SKM-1 treated with dmso at 0.1 percent for 144 hours (cell line): ENCODE measurements at regions not wholly inside any gene's neighbourhood (a gene's known extent, or its start where the extent isn't known, plus 50 kb on each side); places are given as distances from the start of the nearest gene placed in this dataset.
A peak's percentile ranks its signal among the peaks of the same experiment; 100 is the strongest.
"Not testable (repeated sequence)": the region's sequence is repeated elsewhere in the genome, so short reads cannot be mapped to it uniquely, and the experiment has no call there.

ENCODE experiments used
- DNase-seq: peaks from one replicate; lab custom pipeline; 2025; ENCODE audit not compliant: unreplicated experiment; lab: John Stamatoyannopoulos, UW

DNA sequence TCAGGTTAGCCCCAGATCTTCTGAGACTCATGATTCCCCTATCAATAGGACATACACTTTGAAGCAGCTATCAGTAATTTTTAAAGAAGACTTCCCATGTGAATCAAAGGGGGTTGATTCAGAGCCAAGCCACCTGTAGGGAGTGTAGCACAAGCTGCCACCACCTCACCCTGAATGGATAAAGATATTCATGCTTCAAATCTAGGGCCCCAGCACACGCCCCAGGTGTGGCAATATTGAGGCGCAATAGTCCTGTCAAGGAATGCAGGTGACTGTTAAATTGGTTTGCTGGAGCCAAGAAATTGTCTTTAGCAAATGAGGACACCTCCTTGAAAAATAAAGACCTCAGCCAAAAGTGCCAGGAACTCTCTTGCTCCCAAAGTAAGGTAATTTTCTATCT lies 404.4 kb downstream of the MAFB start:
- no peak for DNase-seq

DNA sequence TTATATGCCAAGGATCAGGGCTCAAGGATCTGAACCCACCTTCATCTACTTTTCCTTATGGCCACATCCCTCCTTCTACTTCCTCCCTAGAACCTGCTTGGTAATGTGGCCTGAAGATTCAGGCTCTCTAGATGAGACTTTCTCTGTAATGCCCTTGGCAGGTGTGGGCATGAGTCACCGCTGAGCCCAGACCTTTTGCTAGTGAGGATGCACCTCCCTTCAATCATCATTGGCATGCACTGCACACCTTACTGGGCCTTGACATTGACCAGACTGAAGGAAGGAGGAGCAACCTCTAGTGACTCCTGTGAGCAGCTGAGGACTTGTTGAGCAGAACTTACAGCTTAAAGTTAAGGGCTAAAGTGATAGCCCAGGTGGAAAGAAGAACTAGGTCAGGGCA lies 405.3 kb downstream of the MAFB start:
- DNase-seq = no peak

DNA sequence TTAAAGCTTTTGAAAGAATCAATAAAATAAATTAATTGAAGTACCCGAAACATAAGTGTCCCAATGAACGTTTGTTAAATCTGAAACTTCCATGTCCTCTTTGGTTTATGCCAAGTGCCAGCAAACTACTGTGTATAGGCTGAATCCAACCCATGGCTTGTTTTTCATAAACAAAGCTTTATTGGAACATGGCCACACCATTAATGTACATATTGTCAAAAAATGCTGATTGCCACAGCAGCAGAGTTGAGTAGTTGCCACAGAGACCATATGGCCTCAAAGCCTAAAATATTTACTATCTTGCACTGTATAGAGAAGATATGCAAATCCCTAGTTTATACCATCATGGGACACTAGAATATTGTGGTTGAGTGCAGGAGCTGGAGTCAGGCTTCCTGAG lies 406.1 kb downstream of the MAFB start:
- DNase-seq = no peak

DNA sequence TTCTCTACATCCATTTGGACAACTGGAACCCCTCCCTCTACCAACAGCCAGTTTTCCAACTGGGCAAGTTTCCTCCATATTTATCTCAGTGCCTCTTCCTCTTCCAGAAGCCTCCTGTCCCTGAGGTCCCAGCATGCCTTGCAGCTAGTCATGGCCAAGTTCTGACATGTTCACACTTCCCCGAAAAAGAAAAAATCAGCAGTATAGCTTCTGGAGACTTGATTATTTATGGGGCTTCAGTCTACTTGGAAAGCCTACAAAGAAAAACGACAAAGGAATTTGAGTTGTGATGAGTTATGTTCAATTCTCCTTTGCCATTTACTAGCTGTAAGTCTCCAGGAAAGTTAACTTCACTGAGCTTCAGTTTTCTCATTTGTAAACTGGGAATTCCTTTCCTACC lies 406.5 kb downstream of the MAFB start:
- no peak for DNase-seq

DNA sequence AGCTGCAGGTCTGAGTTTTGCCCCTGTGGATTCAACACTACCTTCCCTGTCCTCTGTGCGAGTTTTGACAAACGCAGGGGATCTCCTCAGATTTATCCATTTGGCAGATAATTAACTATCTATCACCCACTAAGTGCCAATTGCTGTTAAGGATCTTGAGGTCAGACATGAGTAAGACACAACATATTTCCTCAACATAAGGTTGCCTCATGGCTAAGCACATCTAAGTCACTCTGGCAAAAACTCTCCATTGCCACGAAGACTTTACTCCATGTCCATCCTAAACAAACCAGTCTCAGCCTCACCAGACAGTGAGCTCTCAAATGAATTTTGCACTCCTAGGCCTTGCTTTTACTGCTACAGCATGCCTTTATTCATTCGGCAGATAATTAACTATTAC lies 408.4 kb downstream of the MAFB start:
- DNase-seq = no peak

DNA sequence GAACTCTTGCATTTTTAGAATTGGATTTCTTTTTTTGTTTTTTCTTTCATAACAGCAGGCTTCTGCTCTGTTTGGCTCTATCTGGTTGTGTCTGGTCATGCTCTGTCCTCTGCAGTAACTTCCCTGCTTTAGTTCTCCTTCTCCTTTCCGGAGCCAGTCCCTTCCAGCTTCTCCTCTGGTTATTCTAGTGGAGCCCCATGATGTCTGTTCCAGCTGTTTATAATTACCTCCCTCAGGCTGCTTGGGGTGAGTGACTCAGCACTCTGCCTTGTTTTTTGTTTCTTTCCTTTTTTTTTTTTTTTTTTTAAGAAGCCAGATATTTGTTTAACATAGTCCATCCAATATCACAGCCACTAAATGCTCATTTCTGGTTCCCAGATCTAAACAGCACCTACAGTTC lies 409.6 kb downstream of the MAFB start:
- peak; percentile 54 for DNase-seq

DNA sequence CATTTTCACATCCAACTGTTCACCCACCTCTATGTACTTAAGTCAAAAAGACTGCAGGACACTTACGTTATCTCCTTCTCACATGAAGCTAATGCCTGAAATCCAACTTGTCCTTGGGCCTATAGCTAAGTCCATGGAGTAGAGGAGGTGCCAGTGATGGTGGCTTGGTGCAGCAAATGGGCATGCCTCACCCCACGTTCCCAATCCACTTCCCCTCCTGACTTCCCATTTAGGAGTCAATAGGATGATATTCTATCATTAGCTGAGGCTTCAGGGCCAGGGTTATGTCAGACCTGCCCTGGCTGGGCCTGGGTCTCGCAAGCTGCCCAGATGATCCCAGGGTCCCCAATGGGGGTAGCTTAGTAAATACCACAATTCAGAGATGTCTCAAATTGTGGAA lies 410.4 kb downstream of the MAFB start:
- DNase-seq = no peak

DNA sequence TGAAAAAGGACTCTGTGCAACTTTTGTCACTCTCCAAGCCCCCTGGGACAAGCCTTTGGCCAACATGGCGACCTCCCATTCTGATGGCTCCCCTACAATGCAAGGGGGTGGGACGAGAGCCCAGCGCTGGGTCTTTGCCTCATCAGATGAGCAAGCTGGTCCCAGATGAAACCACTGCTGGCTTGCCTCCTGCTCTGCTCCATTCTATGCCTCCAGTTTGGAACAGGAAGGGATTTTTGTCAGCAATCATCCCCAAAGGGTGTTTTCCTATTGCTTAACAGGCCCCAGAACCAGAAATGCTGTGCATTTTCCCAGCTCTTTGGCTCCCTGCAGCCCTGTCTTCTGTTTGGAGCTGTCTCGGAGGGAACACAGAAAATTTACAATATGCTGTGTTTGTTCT lies 412.7 kb downstream of the MAFB start:
- no peak for DNase-seq

DNA sequence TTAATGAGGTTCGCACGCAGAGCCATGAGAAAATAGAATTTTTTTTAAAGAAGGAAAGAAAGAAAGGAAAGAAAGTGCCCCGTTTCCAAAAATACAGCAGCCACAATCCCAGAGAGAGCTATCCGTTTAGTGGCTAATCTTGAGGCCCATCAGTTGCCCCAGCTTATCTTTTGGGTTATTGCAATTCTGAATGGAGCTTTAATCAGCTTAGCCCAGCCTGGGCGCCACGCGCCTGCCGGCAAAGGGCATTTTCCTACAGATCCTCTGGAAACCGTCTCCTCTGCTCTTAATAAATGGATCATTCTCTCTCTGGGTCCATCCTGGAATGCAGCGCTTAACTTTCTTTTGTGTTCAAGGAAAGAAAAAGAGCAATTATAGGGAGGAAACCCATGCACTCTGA lies 413.3 kb downstream of the MAFB start:
- DNase-seq = no peak

DNA sequence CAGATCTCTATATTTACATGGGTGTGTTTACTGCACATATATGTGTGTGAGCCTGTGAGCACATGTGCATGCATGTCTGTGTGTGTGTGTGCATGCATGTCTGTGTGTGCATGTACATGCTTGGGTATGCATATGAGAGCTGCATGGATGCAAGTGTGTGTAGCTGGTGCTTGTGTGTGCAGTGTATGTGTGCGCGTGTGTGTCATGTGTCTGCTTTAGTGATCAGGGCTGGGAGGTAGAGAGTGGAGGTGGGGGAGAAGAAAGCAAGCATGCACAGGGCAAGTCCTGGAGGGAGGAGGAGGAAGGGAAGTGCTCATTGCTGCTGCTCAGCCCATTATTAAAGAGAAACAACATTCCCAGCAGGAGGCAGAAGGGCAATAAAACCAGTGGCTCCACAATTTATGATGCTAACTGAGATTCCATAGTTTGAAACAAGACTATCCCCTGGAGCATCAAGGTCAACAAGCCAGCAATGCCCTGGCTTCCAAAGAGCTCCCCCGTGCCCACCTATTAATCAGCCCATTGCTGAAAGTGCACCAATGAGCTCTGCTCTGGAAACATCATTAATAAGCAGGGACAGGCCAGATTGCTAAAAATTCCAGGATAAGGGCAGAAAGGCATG lies 414.0 kb downstream of the MAFB start:
- DNase-seq = no peak

DNA sequence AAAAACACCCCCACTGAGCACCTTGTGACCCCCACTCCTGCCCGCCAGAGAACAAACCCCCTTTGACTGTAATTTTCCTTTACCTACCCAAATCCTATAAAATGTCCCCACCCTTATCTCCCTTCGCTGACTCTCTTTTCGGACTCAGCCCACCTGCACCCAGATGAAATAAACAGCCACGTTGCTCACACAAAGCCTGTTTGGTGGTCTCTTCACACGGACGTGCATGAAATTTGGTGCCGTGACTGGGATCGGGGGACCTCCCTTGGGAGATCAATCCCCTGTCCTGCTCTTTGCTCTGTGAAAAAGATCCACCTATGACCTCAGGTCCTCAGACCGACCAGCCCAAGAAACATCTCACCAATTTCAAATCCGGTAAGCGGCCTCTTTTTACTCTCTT lies 419.8 kb downstream of the MAFB start:
- not testable (repeated sequence) for DNase-seq

DNA sequence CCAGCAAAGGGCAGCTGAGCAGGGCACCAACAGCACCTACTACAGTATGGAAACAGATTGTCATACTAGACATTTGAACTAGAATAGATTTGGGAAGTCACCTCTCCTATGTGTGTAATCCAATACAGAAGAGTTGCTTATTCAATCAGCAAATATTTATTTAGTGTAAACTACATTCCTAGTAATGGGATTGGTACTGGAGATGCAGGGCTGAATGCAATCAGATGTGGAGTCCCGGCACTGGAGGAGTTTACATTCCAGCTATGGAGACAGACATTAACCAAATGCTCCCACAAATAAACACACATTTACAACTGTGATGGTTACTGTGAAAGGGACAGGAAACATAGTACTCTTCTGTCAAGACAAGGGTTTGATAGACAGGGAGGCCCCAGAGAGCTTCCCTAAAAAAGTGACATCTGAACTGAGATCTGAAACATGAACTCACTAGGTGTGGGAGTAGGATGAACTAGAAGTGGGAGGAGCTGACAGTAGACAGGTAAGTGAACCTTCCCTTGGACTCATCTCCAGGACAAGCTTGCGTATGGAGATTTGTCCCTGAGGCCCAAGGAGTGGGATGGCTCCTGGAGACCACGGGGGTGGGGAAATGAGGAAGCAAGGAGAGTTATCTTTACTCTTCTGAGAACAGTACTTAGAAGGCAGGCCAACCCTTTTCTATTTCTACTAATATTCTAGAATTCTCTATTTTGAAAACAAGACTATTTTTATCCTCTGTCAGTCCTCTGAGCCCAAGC lies 420.5 kb downstream of the MAFB start:
- DNase-seq = no peak

DNA sequence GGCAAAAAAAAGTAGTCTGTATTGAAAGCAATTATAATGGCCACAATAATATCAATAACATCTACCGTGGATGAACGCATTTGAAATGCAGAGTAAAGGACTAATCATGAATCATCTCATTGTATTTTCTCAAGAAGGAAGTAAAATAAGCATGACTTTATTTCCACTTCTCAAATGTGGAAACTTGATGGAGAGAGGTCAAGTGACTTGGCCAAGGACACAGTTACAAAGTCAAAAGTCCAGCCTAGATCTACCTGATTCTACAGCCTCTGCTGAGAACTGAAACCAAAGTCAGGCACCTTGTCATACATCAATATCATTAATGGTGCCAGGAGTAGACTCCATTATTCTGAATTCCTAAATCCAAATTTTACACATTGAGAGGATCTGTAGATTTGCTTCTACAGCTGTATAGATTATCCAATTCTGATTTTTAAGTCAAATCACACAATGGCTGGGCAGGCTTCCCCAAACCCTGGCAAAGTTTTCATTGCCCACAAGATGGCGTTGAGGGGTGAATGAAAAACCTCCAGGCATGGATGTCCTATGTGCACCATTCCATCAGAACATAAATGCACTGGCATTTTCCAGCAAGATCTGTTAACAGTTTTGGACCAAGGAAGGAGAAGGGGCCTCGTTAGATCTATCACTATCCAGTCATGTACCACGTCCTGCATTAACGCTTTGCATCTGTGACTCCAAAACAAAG lies 423.1 kb downstream of the MAFB start:
- no peak for DNase-seq

DNA sequence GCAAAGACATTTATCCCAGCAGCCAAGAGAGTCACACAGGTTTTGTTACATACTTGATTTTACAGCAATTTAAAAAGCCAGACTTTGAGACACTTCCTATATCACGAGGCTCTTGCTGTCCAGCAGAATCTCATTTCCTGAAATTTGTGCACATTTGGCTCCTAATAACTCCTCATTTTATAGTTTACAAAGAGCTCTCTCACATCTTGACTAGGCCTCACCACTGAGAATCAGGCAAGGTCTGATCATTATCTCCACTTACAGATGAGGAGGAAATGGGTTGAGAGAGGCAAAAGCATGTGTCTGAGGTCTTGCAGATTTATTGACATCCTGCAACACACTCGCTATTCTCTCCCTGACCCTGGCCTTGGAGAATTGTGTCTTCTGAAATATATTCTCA lies 426.8 kb downstream of the MAFB start:
- DNase-seq = no peak

DNA sequence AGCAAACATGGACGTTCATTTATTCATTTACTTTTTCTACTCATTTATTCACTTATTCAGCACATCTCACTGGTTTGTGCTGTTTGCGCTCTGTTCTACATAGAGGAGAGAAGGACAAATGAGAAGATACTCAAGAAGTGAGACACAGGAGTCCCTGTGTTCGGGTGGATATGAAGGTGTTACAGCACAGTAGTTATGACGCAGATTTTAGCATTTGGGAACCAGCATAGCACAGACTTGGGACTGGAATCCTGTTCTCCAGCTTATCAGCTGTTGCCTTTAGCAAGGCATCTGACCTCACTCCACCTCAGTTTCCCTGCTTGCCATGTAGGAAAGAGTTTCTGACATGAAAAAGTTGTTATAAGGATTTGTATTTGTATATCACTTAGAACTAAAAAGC lies 430.1 kb downstream of the MAFB start:
- no peak for DNase-seq

DNA sequence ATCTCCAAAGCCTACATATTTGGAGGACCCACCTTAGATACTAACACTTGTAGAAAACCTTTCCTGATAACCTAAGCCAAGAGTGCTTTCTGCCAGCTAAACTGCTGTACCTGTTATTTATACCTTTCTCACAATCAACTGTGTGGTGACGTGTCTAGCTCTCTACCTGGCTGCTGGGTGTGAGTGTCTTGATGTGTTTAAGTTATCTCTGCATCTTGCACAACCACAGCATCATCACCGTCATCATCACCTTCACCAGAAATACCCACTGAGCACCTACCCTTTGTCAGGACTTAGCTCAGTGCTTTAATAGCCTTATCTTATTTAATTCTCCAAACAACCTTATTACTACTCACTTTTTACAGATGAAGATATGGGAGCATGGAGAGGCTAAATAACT lies 431.3 kb downstream of the MAFB start:
- DNase-seq = no peak

DNA sequence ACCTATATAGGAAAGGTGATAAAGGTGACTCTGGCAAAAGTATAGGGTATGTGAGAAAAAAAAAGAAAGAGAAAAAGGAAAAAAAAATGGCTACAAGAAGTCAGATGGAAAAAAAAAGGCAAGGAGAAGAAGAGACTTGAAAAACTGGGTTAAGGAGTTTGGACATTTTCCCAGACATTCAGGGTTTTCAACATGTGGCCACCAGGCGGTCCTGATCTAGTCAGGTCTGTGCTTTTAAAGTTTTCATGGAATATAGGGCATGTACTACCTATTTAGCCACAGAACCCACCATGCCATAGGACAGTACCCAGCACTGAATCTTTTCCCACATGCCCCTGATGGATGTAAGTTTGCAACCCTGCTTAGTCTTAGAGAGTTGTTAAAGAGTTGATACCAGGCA lies 433.7 kb downstream of the MAFB start:
- no peak for DNase-seq

DNA sequence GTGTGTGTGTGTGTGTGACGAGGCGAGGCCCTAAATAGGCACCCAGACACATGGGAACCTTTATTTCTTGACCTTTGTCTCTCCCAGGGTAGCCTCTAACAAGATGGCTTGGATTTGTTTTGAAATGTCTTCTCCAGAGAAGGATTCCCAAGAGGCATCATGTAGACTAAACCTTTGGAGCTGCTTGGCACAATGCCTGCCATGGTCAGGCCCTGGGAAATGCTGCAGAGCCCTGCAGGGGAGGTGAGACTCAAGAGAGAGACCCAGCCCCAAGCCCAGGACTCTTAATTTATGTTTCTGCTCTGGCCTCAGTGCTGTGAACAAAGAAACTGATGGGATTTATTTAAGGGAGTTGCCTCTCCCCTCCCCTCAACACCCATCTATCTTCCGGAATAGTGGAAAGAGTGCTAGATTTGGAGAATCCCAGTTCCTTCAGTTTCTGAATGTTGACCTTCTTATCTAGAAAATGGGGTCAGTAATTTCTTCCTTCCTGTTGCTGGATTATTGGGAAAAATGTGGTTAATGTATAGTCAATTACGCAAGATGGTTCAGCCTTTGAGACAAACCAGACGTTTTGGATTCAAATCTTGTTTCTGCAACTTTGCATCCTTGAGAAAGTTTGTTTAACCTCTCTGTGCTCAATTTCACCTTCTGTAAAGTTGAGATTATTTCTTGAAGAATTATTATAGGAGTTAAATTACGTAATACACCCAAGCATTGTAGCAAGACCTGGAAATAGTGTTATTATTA lies 434.8 kb downstream of the MAFB start:
- no peak for DNase-seq

DNA sequence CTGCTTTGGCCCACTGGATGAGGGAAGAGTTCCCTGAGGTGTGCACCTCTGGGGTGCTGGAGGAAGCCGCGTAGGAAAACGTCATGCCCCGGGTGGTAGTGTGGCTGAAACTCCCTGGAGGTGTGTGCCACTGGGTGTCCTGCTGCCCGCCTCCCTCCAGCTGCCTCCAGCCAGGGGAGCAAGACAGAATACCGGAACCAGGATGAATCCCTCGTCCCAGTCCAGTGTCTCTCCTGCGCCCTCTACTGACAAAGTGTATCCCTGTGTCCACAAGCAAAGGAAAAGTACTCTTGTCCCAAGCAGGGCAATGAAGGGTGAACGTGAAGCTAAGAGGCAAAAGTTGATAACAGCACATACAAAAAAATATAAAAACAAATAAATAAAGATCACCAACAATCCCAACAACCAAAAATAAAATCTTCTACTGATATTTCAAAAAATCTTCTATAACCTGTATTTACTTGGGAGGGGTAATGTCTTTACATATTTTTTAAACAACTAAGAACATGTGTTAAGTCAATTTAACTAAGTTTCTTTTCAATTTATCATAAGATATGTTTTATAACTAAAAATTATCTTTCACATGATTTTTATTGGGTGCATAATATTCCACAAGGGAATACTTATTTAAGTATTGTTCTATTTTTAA lies 437.6 kb downstream of the MAFB start:
- no peak for DNase-seq

DNA sequence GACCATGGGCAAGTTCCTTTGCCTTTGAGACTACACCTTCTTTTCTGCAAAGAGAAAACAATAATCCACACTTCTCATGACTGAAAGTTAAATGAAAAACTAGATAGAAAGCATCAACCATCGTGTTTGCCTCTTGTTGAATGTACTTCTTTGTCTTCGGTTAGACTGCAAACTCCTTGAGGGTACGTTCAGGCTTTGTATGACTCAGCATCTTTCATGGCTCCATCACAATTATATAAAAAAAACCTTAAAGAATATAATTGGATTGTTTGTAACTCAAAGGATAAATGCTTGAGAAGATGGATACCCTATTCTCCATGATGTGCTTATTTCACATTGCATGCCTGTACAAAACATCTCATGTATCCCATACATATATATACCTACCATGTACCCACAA lies 439.2 kb downstream of the MAFB start:
- DNase-seq = no peak

DNA sequence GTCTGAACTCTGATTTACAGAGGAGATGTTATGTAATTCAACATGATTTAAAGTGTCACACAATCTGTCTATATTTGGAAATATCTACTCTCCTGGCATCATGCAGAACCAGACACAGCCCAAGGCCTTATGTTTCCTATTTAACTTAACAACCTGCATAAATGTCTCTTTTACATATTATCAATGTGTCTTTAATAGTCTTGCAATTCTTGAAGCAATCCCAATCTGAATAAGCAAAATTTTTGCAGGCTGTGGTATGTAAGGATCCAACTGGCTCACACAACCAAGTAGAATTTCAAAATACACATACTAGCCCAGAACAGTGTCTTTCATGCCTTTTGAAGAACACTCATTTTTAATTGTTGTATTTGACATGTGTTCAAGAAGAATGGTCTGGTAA lies 443.2 kb downstream of the MAFB start:
- DNase-seq = no peak
